Activated naive CD4-positive, alpha-beta T cell treated with anti-CD3 and anti-CD28 coated beads for 36 hours (primary cell): ENCODE measurements at regions not wholly inside any gene's neighbourhood (a gene's known extent, or its start where the extent isn't known, plus 50 kb on each side); places are given as distances from the start of the nearest gene placed in this dataset.

ENCODE experiments used
- CTCF ChIA-PET: fragments of 350-600 bp; sonication (Branson Sonifier 250); formaldehyde crosslinking; loops from one replicate; lab custom pipeline; 2021; ENCODE audit warnings: antibody characterized with exemption; lab: Charles Lee
- DNase-seq: peaks from one replicate; pipeline ENCODE4 v3.0.0-alpha.2; 2020
- H3K27ac Mint-ChIP-seq: one replicate; pipeline ENCODE4 v1.8.0; 2021; ENCODE audit warnings: mild to moderate bottlenecking, mixed read lengths
- H3K27me3 Mint-ChIP-seq: one replicate; pipeline ENCODE4 v1.8.0; 2021; ENCODE audit warnings: low read depth, mixed read lengths
- H3K36me3 Mint-ChIP-seq: one replicate; pipeline ENCODE4 v1.8.0; 2021; ENCODE audit warnings: low read depth, mixed read lengths
- H3K4me1 Mint-ChIP-seq: one replicate; pipeline ENCODE4 v1.8.0; 2021; ENCODE audit warnings: low read depth, mixed read lengths
- H3K4me3 Mint-ChIP-seq: one replicate; pipeline ENCODE4 v1.8.0; 2021; ENCODE audit warnings: mild to moderate bottlenecking, moderate library complexity, mixed read lengths
- H3K9me3 Mint-ChIP-seq: one replicate; pipeline ENCODE4 v1.8.0; 2021; ENCODE audit warnings: mixed read lengths
- intact Hi-C: fragments of 100-400 bp; cut with micrococcal nuclease; formaldehyde crosslinking; loops from one replicate; pipeline ENCODE4 v1.15.1; 2023

- intact Hi-C loops = no loop called here
- no peak for DNase-seq
- Mint-ChIP-seq H3K4me3 (no peak overlapping the region), H3K27ac (no peak overlapping the region), H3K27me3 (peaks cover 28% of the 10 kb centered on the region), H3K9me3 (no peaks in the 10 kb centered on the region), H3K4me1 (no peaks in the 10 kb centered on the region), H3K36me3 (no peaks in the 10 kb centered on the region)
- CTCF ChIA-PET = no interaction called here
These were observed 86.0 kb downstream of the ZNF608 start for GRCh38 chr5:124660229-124661093.

DNA sequence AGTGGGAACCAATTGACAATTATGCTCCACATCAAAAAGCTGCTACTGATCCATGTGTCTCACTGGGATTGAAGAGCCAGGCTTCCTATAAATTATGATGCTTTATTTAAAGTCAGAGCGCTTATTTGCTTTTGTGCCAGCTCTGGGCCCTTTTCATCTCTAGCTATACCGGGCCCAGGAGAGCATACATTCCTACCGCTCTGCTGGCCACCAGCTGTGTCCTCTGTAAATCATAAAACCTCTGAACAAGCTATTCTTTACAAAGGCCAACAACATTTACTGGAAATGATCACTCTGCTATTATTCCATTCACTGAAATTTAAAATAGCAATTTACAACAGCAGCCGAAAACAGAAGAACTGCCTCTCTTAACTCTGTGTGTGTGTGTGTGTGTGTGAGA is 86.6 kb downstream of the ZNF608 start:
- CTCF ChIA-PET = no interaction called here
- Mint-ChIP-seq H3K36me3 (no peaks in the 10 kb centered on the region), H3K9me3 (no peaks in the 10 kb centered on the region), H3K4me3 (no peak overlapping the region), H3K4me1 (no peaks in the 10 kb centered on the region), H3K27me3 (peaks cover 28% of the 10 kb centered on the region), H3K27ac (no peak overlapping the region)
- DNase-seq = no peak
- intact Hi-C loops = no loop called here

- Mint-ChIP-seq H3K27ac (no peak overlapping the region), H3K36me3 (no peaks in the 10 kb centered on the region), H3K9me3 (no peaks in the 10 kb centered on the region), H3K27me3 (peaks cover 23% of the 10 kb centered on the region), H3K4me1 (no peaks in the 10 kb centered on the region), H3K4me3 (no peak overlapping the region)
- intact Hi-C loops = no loop called here
- no peak for DNase-seq
- CTCF ChIA-PET = no interaction called here
These were observed 87.4 kb downstream of the ZNF608 start for GRCh38 chr5:124658867-124659557.

- intact Hi-C loops = no loop called here
- Mint-ChIP-seq H3K36me3 (no peaks in the 10 kb centered on the region), H3K4me1 (peaks cover 6% of the 10 kb centered on the region), H3K27me3 (peaks cover 28% of the 10 kb centered on the region), H3K27ac (no peak overlapping the region), H3K4me3 (no peak overlapping the region), H3K9me3 (no peaks in the 10 kb centered on the region)
- DNase-seq = no peak
- CTCF ChIA-PET = no interaction called here
These were observed 90.4 kb downstream of the ZNF608 start for GRCh38 chr5:124655921-124656511.

- Mint-ChIP-seq H3K4me3 (no peak overlapping the region), H3K9me3 (no peaks in the 10 kb centered on the region), H3K4me1 (peaks cover 8% of the 10 kb centered on the region), H3K36me3 (no peaks in the 10 kb centered on the region), H3K27ac (no peak overlapping the region), H3K27me3 (peaks cover 27% of the 10 kb centered on the region)
- intact Hi-C loops = no loop called here
- CTCF ChIA-PET = no interaction called here
- no peak for DNase-seq
These were observed 91.1 kb downstream of the ZNF608 start for GRCh38 chr5:124655251-124655917.

DNA sequence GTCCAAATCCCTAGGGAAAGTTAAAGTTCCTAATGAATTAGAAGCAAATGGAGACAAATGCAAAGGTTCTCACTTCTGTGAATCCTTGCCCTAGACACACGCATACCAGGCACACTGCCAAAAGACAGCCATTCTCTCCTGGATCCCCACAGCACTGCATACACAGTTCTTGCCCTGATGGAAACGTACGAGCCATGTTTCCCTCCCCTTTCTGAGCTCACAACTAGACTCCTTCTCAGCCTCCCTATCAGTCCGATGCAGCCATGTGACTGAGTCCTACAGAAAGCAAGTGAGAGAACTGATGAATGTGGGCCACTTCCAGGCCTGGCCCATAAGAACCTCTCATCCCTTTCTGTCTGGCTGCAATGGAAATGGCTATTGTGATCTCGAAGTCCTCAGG is 92.0 kb downstream of the ZNF608 start:
- intact Hi-C loops = loop anchor here (5.0 kb wide), 1 partner anchor 93 kb away; the partner anchor contains the start of gene ZNF608
- Mint-ChIP-seq H3K36me3 (no peaks in the 10 kb centered on the region), H3K27ac (no peak overlapping the region), H3K4me1 (peaks cover 16% of the 10 kb centered on the region), H3K9me3 (no peaks in the 10 kb centered on the region), H3K27me3 (peaks cover 19% of the 10 kb centered on the region), H3K4me3 (no peak overlapping the region)
- no peak for DNase-seq
- CTCF ChIA-PET = no interaction called here

DNA sequence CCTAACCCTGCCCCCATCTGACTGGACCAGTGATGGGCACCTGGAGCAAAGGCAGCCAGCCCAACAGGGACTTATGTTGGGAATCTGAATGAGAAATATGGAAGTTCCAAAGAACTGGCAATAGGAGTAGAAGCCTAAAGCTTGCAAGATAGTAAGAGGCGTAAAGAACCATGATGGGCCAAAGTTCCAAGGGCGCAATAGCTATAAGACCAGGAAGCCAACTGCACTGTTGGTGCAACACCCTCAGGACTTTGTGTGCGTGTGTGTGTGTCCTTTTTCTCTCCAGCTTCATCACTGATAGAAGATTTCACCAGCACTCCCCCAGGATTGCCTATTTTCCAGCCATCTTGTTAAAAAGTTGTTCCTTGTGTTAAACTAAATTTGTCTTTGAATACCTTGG is 92.8 kb downstream of the ZNF608 start:
- CTCF ChIA-PET = no interaction called here
- H3K4me3 Mint-ChIP-seq = no peak overlapping the region
- H3K36me3 Mint-ChIP-seq = no peaks in the 10 kb centered on the region
- peaks cover 12% of the 10 kb centered on the region for H3K27me3 Mint-ChIP-seq
- H3K27ac Mint-ChIP-seq = no peak overlapping the region
- H3K4me1 Mint-ChIP-seq = peaks cover 23% of the 10 kb centered on the region
- H3K9me3 Mint-ChIP-seq = no peaks in the 10 kb centered on the region
- no peak for DNase-seq
- intact Hi-C loops = loop anchor here (5.0 kb wide), 1 partner anchor 94 kb away; the partner anchor contains the start of gene ZNF608

- Mint-ChIP-seq H3K36me3 (no peaks in the 10 kb centered on the region), H3K9me3 (no peaks in the 10 kb centered on the region), H3K4me3 (no peak overlapping the region), H3K27ac (no peak overlapping the region), H3K4me1 (peaks cover 28% of the 10 kb centered on the region), H3K27me3 (peaks cover 17% of the 10 kb centered on the region)
- DNase-seq = no peak
- intact Hi-C loops = loop anchor here (5.0 kb wide), 1 partner anchor 94 kb away; the partner anchor contains the start of gene ZNF608
- CTCF ChIA-PET = no interaction called here
These were observed 93.5 kb downstream of the ZNF608 start for GRCh38 chr5:124652892-124653441.

DNA sequence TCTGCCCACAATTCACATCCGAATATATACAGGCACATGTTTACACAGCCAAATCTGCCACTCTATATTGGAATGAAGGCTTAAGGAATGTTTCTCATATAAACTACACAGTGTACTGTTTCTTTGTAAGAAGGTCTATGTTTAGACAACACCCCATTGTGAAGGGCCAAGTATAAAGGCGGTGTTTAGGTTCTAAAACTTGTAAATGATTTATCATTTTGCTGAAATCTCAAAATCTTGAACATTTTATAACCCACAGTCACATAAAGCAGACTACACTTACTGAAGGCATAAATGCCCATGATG is 94.0 kb downstream of the ZNF608 start:
- Mint-ChIP-seq H3K9me3 (no peaks in the 10 kb centered on the region), H3K36me3 (no peaks in the 10 kb centered on the region), H3K4me3 (no peak overlapping the region), H3K4me1 (peaks cover 29% of the 10 kb centered on the region), H3K27me3 (peaks cover 19% of the 10 kb centered on the region), H3K27ac (no peak overlapping the region)
- intact Hi-C loops = loop anchor here (5.0 kb wide), 1 partner anchor 95 kb away; the partner anchor contains the start of gene ZNF608
- DNase-seq = no peak
- CTCF ChIA-PET = no interaction called here

DNA sequence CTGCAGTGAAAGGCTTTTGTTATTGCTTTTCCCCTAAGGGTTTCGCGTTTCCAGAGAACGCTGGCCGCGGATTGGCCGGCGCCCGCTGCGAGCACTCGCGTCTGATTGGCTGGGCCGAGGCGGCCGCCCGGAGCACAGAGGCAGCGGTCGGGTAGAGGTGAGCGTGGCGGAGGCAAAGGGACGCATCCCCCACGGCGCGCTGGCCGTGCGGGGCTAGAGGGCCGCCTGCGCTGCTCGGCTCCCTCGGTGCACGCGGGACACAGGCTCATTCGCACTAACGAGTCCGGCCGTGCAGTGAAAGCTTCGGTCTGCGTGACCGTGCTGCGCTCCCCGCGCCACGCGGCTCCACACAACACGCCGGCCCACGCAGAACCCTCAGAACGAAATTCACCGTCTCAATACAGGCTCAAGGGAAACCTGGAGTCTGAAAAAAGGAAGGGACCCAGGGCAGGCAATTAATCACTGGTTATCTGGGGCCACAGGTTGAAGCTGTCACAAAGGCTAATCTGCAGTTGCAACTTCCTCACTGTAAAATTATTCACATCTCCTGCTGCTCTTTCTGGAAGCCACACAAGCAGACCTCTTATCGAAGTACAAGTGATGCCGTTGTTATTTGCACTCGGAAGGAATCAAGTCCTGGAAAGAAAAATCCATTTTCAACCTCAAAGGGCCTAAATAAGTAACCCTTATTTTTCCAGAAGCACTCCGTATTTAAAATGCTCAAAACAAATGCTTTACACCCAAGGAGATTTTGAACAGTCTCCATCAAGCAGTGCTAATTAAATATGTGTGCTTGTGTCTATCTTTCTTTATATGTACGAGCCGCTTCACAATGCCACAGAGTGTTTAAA is 94.6 kb downstream of the ZNF608 start:
- Mint-ChIP-seq H3K36me3 (no peaks in the 10 kb centered on the region), H3K9me3 (no peaks in the 10 kb centered on the region), H3K27ac (no peak overlapping the region), H3K4me3 (peak overlapping the region; percentile 15), H3K27me3 (peaks cover 24% of the 10 kb centered on the region), H3K4me1 (peaks cover 29% of the 10 kb centered on the region)
- CTCF ChIA-PET = no interaction called here
- intact Hi-C loops = loop anchor here (5.0 kb wide), 1 partner anchor 95 kb away; the partner anchor contains the start of gene ZNF608
- DNase-seq = no peak

GRCh38 chr5:124650951-124651662 is 95.3 kb downstream of the ZNF608 start:
- Mint-ChIP-seq H3K4me1 (peaks cover 29% of the 10 kb centered on the region), H3K9me3 (no peaks in the 10 kb centered on the region), H3K4me3 (no peak overlapping the region), H3K27me3 (peaks cover 30% of the 10 kb centered on the region), H3K27ac (no peak overlapping the region), H3K36me3 (no peaks in the 10 kb centered on the region)
- no peak for DNase-seq
- CTCF ChIA-PET = no interaction called here
- intact Hi-C loops = loop anchor here (5.0 kb wide), 1 partner anchor 96 kb away; the partner anchor contains the start of gene ZNF608
